ENCODE measurements at regions not wholly inside any gene's neighbourhood (a gene's known extent, or its start where the extent isn't known, plus 50 kb on each side); places are given as distances from the start of the nearest gene placed in this dataset.

- TF ChIP-seq, protein P1, sequence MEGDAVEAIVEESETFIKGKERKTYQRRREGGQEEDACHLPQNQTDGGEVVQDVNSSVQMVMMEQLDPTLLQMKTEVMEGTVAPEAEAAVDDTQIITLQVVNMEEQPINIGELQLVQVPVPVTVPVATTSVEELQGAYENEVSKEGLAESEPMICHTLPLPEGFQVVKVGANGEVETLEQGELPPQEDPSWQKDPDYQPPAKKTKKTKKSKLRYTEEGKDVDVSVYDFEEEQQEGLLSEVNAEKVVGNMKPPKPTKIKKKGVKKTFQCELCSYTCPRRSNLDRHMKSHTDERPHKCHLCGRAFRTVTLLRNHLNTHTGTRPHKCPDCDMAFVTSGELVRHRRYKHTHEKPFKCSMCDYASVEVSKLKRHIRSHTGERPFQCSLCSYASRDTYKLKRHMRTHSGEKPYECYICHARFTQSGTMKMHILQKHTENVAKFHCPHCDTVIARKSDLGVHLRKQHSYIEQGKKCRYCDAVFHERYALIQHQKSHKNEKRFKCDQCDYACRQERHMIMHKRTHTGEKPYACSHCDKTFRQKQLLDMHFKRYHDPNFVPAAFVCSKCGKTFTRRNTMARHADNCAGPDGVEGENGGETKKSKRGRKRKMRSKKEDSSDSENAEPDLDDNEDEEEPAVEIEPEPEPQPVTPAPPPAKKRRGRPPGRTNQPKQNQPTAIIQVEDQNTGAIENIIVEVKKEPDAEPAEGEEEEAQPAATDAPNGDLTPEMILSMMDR (IDR thresholded peaks at IDR 0.05) = no peak
- TF ChIP-seq POLR2A (IDR thresholded peaks at IDR 0.05) = no peak
These were observed 137.8 kb downstream of the NUF2 start for GRCh38 chr1:163459539-163459938.
